ENCODE measurements at regions not wholly inside any gene's neighbourhood (a gene's known extent, or its start where the extent isn't known, plus 50 kb on each side); places are given as distances from the start of the nearest gene placed in this dataset.
"Not testable (repeated sequence)": the region's sequence is repeated elsewhere in the genome, so short reads cannot be mapped to it uniquely, and the experiment has no call there.

- H3K4me3 ChIP-seq (ENCODE audit: low read depth, low read length) = no peak overlapping the region
- TF ChIP-seq CTCF (conservative IDR thresholded peaks at IDR 0.05; ENCODE audit: low read depth, low read length) = no peak
- no peak for DNase-seq (ENCODE audit: low read depth)
Observed at GRCh38 chr2:138359532-138359931, 142.0 kb upstream of the SPOPL start.

GRCh38 chr2:138364554-138365162 lies 136.9 kb upstream of the SPOPL start:
- H3K4me3 ChIP-seq (ENCODE audit: low read depth, low read length) = no peak overlapping the region
- TF ChIP-seq CTCF (conservative IDR thresholded peaks at IDR 0.05; ENCODE audit: low read depth, low read length) = no peak
- no peak for DNase-seq (ENCODE audit: low read depth)

GRCh38 chr2:138365581-138365980 lies 136.0 kb upstream of the SPOPL start:
- DNase-seq (ENCODE audit: low read depth) = no peak
- TF ChIP-seq CTCF (conservative IDR thresholded peaks at IDR 0.05; ENCODE audit: low read depth, low read length) = no peak
- no peak overlapping the region for H3K4me3 ChIP-seq (ENCODE audit: low read depth, low read length)

- TF ChIP-seq CTCF (conservative IDR thresholded peaks at IDR 0.05; ENCODE audit: low read depth, low read length) = no peak
- H3K4me3 ChIP-seq (ENCODE audit: low read depth, low read length) = no peak overlapping the region
- DNase-seq (ENCODE audit: low read depth) = no peak
Observed at GRCh38 chr2:138369856-138370255, 131.7 kb upstream of the SPOPL start.

- DNase-seq (ENCODE audit: low read depth) = no peak
- TF ChIP-seq CTCF (conservative IDR thresholded peaks at IDR 0.05; ENCODE audit: low read depth, low read length) = peak; percentile 86
- no peak overlapping the region for H3K4me3 ChIP-seq (ENCODE audit: low read depth, low read length)
Observed at GRCh38 chr2:138373993-138374408, 127.6 kb upstream of the SPOPL start.

- TF ChIP-seq CTCF (conservative IDR thresholded peaks at IDR 0.05; ENCODE audit: low read depth, low read length) = no peak
- H3K4me3 ChIP-seq (ENCODE audit: low read depth, low read length) = no peak overlapping the region
- no peak for DNase-seq (ENCODE audit: low read depth)
Observed at GRCh38 chr2:138381373-138381772, 120.2 kb upstream of the SPOPL start.

GRCh38 chr2:138382672-138383071 lies 118.9 kb upstream of the SPOPL start:
- no peak for TF ChIP-seq CTCF (conservative IDR thresholded peaks at IDR 0.05; ENCODE audit: low read depth, low read length)
- H3K4me3 ChIP-seq (ENCODE audit: low read depth, low read length) = no peak overlapping the region
- DNase-seq (ENCODE audit: low read depth) = no peak

- not testable (repeated sequence) for H3K4me3 ChIP-seq (ENCODE audit: low read depth, low read length); DNase-seq (ENCODE audit: low read depth)
Observed at GRCh38 chr2:138386191-138386590, 115.4 kb upstream of the SPOPL start.

All from epithelial cell of proximal tubule (primary cell).